Natural killer cell (primary cell): ENCODE measurements at regions not wholly inside any gene's neighbourhood (a gene's known extent, or its start where the extent isn't known, plus 50 kb on each side); places are given as distances from the start of the nearest gene placed in this dataset.

ENCODE experiments used
- ATAC-seq, 3 donors: fragments of 150-1000 bp in 2 of 3; fragments of 200-7000 bp in 1 of 3; cut with Tn5 transposase; 1 replicate in 1 of 3; 2 replicates in 2 of 3; pipeline ENCODE4 v1.10.0; 2021; ENCODE audit warnings: mild to moderate bottlenecking in 2 of 3, moderate library complexity in 2 of 3
- DNase-seq, 2 donors: peaks; one replicate each; pipeline versions ENCODE4 v3.0.0 to v3.0.0-alpha.2; 2013 to 2021; ENCODE audit warnings: mixed read lengths in 1 of 2
- H3K27ac ChIP-seq: one replicate; pipeline ENCODE4 v1.5.1; 2013; ENCODE audit warnings: mild to moderate bottlenecking, low read length
- H3K27me3 ChIP-seq: one replicate; pipeline ENCODE4 v1.6.1; 2013; ENCODE audit warnings: low read length; ENCODE audit not compliant: control insufficient read depth, insufficient read depth
- H3K36me3 ChIP-seq: one replicate; pipeline ENCODE4 v1.6.1; 2013; ENCODE audit warnings: low read length; ENCODE audit not compliant: control insufficient read depth, insufficient read depth
- H3K4me1 ChIP-seq: one replicate; pipeline ENCODE4 v1.6.1; 2013; ENCODE audit warnings: low read length; ENCODE audit not compliant: control insufficient read depth, insufficient read depth
- H3K4me3 ChIP-seq: one replicate; pipeline ENCODE4 v1.5.1; 2013; ENCODE audit warnings: low read length
- H3K9me3 ChIP-seq: one replicate; pipeline ENCODE4 v1.6.1; 2013; ENCODE audit warnings: low read length; ENCODE audit not compliant: control insufficient read depth, insufficient read depth
- H3K27ac Mint-ChIP-seq, 2 donors: one replicate each; pipeline ENCODE4 v1.8.0; 2022; ENCODE audit warnings: mild to moderate bottlenecking in 2 of 2, mixed read lengths in 2 of 2, moderate library complexity in 1 of 2
- H3K27me3 Mint-ChIP-seq, 2 donors: one replicate each; pipeline ENCODE4 v1.8.0; 2022; ENCODE audit warnings: low read depth in 2 of 2, mixed read lengths in 2 of 2
- H3K36me3 Mint-ChIP-seq: one replicate; pipeline ENCODE4 v1.8.0; 2022; ENCODE audit warnings: mixed read lengths
- H3K4me1 Mint-ChIP-seq, 2 donors: one replicate each; pipeline ENCODE4 v1.8.0; 2022; ENCODE audit warnings: mixed read lengths in 2 of 2
- H3K4me3 Mint-ChIP-seq: one replicate; pipeline ENCODE4 v1.8.0; 2022; ENCODE audit warnings: mild to moderate bottlenecking, moderate library complexity, mixed read lengths
- H3K9me3 Mint-ChIP-seq, 2 donors: one replicate each; pipeline ENCODE4 v1.8.0; 2022; ENCODE audit warnings: mixed read lengths in 2 of 2
- WGBS: methylation state at CpG from one replicate; pipeline ENCODE4 v1.1.7; 2013; ENCODE audit warnings: missing lambda C conversion rate; ENCODE audit not compliant: insufficient coverage; 5-methylcytosine and 5-hydroxymethylcytosine counted together
- intact Hi-C: fragments of 100-400 bp; cut with micrococcal nuclease; formaldehyde crosslinking; loops from one replicate; pipeline ENCODE4 v1.14.2; 2022
- TF ChIP-seq, protein P1 (sequence below): fragments of 200-600 bp; IDR thresholded peaks from one replicate; pipeline ENCODE4 v1.8.0; 2022; ENCODE audit warnings: antibody characterized with exemption

DNA sequence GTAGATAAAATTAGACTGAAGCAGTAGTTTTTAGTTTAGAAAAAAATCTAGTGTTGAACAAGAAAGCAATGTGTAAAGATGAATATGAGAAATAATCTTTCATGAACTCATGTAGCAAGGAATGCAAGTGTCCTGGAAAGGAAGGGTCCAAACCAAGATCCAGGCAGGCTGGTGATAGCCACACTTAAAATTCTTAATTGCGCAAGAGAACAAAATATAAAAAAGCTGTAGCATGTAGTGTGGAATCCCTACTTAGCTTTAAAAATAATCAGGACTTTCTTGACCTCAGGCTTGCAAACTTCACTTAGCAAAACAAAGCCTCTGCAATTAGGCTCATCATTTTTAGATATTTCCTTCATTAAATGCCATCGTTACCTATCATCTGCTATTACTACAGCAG is 2186.1 kb upstream of the RAG2 start:
- Histone ChIP-seq H3K4me1 (no peaks in the 10 kb centered on the region), H3K27ac (no peak overlapping the region), H3K36me3 (no peaks in the 10 kb centered on the region), H3K27me3 (no peaks in the 10 kb centered on the region), H3K4me3 (no peak overlapping the region), H3K9me3 (no peaks in the 10 kb centered on the region)
- TF ChIP-seq, protein P1, sequence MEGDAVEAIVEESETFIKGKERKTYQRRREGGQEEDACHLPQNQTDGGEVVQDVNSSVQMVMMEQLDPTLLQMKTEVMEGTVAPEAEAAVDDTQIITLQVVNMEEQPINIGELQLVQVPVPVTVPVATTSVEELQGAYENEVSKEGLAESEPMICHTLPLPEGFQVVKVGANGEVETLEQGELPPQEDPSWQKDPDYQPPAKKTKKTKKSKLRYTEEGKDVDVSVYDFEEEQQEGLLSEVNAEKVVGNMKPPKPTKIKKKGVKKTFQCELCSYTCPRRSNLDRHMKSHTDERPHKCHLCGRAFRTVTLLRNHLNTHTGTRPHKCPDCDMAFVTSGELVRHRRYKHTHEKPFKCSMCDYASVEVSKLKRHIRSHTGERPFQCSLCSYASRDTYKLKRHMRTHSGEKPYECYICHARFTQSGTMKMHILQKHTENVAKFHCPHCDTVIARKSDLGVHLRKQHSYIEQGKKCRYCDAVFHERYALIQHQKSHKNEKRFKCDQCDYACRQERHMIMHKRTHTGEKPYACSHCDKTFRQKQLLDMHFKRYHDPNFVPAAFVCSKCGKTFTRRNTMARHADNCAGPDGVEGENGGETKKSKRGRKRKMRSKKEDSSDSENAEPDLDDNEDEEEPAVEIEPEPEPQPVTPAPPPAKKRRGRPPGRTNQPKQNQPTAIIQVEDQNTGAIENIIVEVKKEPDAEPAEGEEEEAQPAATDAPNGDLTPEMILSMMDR: no peak
- ATAC-seq (no peak), DNase-seq (no peak)
- no peaks in the 10 kb centered on the region for H3K36me3 Mint-ChIP-seq
- intact Hi-C loops: no loop called here
- 91% methylated on average over 2 of the region's 2 CpGs for WGBS
- no peak overlapping the region for H3K4me3 Mint-ChIP-seq
- H3K27me3 Mint-ChIP-seq: no peaks in the 10 kb centered on the region
- H3K27ac Mint-ChIP-seq: no peak overlapping the region
- peaks cover 0 to under 1% of the 10 kb centered on the region in 2 donors for H3K9me3 Mint-ChIP-seq
- H3K4me1 Mint-ChIP-seq: no peaks in the 10 kb centered on the region

DNA sequence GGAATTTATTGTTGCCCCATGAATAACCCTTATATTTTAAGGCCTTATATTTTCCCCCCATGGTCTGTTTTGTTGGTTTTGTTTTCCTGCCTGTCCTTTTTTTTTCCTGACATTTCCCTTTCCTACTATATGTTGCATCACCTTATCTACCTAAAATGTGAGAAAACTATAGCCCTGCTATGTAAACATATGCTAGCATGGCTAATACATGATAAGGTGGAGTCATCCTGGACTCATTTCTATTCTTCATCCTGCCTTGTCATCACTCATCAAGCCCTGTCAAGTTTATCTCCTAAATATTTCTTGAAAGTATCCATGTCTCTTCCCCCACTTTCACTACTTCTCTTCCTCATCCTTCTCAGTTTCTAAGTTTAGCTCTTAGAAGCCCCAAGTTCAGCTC is 2168.8 kb upstream of the RAG2 start:
- H3K9me3 ChIP-seq: peaks cover 15% of the 10 kb centered on the region
- Mint-ChIP-seq H3K4me1 (no peaks in the 10 kb centered on the region), H3K27ac (no peak overlapping the region), H3K9me3 (peaks cover 8 to 11% of the 10 kb centered on the region in 2 donors), H3K36me3 (no peaks in the 10 kb centered on the region), H3K27me3 (no peaks in the 10 kb centered on the region), H3K4me3 (no peak overlapping the region)
- H3K4me1 ChIP-seq: no peaks in the 10 kb centered on the region
- no peaks in the 10 kb centered on the region for H3K27me3 ChIP-seq
- intact Hi-C loops: no loop called here
- no peak overlapping the region for H3K27ac ChIP-seq
- ATAC-seq (no peak), DNase-seq (no peak)
- TF ChIP-seq, protein P1: no peak
- no peaks in the 10 kb centered on the region for H3K36me3 ChIP-seq
- H3K4me3 ChIP-seq: no peak overlapping the region

DNA sequence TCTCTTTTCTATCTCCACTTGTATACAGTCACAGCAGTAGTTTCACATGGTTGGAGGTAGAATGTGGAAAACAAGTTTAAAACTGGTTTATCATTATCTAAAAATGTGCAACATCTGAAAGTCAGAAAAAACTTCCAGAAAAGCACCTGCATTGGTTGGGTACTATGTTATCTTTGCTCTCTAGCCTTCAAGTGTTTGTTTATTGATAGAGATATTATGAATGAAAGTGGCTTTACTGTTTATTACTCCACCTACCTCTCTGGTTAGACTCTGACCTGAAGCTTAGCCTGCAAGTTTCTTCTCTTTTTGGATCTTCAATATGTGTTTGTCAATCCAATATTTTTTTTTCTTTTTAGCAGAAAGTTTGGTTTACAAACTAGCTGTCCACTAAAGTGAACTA is 2161.4 kb upstream of the RAG2 start:
- Mint-ChIP-seq H3K4me3 (no peak overlapping the region), H3K36me3 (no peaks in the 10 kb centered on the region), H3K9me3 (peaks cover 2 to 3% of the 10 kb centered on the region in 2 donors), H3K4me1 (no peaks in the 10 kb centered on the region), H3K27ac (no peak overlapping the region), H3K27me3 (no peaks in the 10 kb centered on the region)
- no peak overlapping the region for H3K27ac ChIP-seq
- H3K4me3 ChIP-seq: no peak overlapping the region
- H3K36me3 ChIP-seq: no peaks in the 10 kb centered on the region
- no peaks in the 10 kb centered on the region for H3K9me3 ChIP-seq
- no peaks in the 10 kb centered on the region for H3K4me1 ChIP-seq
- TF ChIP-seq, protein P1: no peak
- no peak for DNase-seq
- intact Hi-C loops: no loop called here
- no peaks in the 10 kb centered on the region for H3K27me3 ChIP-seq
- ATAC-seq: no peak

DNA sequence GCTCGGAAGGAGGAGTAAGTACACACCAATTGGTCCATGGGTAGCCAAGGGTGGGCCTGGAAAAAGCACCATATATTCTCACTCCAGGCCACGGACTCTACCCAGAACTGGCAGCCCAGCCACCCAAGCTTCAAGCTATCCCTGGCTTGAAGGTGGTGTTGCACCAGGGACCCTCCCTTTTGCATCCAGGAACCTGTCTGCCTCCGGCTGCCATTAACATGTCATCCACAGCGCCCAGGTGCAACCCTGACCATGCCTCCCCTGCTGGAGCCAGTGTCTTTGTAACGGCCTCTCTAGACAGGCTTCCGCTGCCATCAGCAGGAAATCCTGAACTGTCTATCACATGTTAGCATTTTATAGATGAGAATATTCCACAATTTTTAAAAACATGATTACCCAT is 2158.5 kb upstream of the RAG2 start:
- Histone ChIP-seq H3K27ac (no peak overlapping the region), H3K36me3 (no peaks in the 10 kb centered on the region), H3K4me3 (no peak overlapping the region), H3K9me3 (no peaks in the 10 kb centered on the region), H3K4me1 (no peaks in the 10 kb centered on the region), H3K27me3 (no peaks in the 10 kb centered on the region)
- Mint-ChIP-seq H3K36me3 (no peaks in the 10 kb centered on the region), H3K9me3 (peaks cover 0 to 3% of the 10 kb centered on the region in 2 donors), H3K27ac (no peak overlapping the region), H3K4me3 (no peak overlapping the region), H3K4me1 (no peaks in the 10 kb centered on the region), H3K27me3 (no peaks in the 10 kb centered on the region)
- ATAC-seq (no peak), DNase-seq (no peak)
- intact Hi-C loops: no loop called here
- 91% methylated on average over 6 of the region's 6 CpGs for WGBS
- TF ChIP-seq, protein P1: no peak
